Hippocampal formation (tissue), 2 donors: ENCODE measurements at regions not wholly inside any gene's neighbourhood (a gene's known extent, or its start where the extent isn't known, plus 50 kb on each side); places are given as distances from the start of the nearest gene placed in this dataset.
"Not testable (repeated sequence)": the region's sequence is repeated elsewhere in the genome, so short reads cannot be mapped to it uniquely, and the experiment has no call there.

Experiments used
- DNase-seq, 2 donors: peaks; one replicate each; lab custom pipeline; 2025; lab: John Stamatoyannopoulos, UW

- DNase-seq: no peak
Observed at GRCh38 chr4:132382243-132382642, 766.9 kb upstream of the PCDH10 start.

- no peak for DNase-seq
Observed at GRCh38 chr4:132383571-132384199, 765.4 kb upstream of the PCDH10 start.

- no peak for DNase-seq
Observed at GRCh38 chr4:132384709-132385108, 764.4 kb upstream of the PCDH10 start.

- DNase-seq: no peak
Observed at GRCh38 chr4:132386130-132386529, 763.0 kb upstream of the PCDH10 start.

GRCh38 chr4:132387060-132387459 lies 762.0 kb upstream of the PCDH10 start:
- DNase-seq: no peak

- no peak for DNase-seq
Observed at GRCh38 chr4:132395561-132395960, 753.5 kb upstream of the PCDH10 start.

- no peak for DNase-seq
Observed at GRCh38 chr4:132396636-132397035, 752.5 kb upstream of the PCDH10 start.

GRCh38 chr4:132417220-132417619 lies 731.9 kb upstream of the PCDH10 start:
- no peak for DNase-seq

GRCh38 chr4:132427125-132427524 lies 722.0 kb upstream of the PCDH10 start:
- DNase-seq: no peak

GRCh38 chr4:132437117-132437516 lies 712.0 kb upstream of the PCDH10 start:
- DNase-seq: no peak

GRCh38 chr4:132445386-132445785 lies 703.7 kb upstream of the PCDH10 start:
- no peak for DNase-seq

GRCh38 chr4:132457987-132458386 lies 691.1 kb upstream of the PCDH10 start:
- DNase-seq: not testable (repeated sequence)

GRCh38 chr4:132479543-132479942 lies 669.6 kb upstream of the PCDH10 start:
- DNase-seq: no peak

GRCh38 chr4:132488555-132488954 lies 660.5 kb upstream of the PCDH10 start:
- no peak for DNase-seq

GRCh38 chr4:132493476-132493875 lies 655.6 kb upstream of the PCDH10 start:
- DNase-seq: no peak

- not testable (repeated sequence) for DNase-seq
Observed at GRCh38 chr4:132495267-132495812, 653.8 kb upstream of the PCDH10 start.

- no peak for DNase-seq
Observed at GRCh38 chr4:132498215-132498614, 650.9 kb upstream of the PCDH10 start.

- no peak for DNase-seq
Observed at GRCh38 chr4:132502096-132502552, 647.0 kb upstream of the PCDH10 start.

GRCh38 chr4:132504438-132504837 lies 644.7 kb upstream of the PCDH10 start:
- DNase-seq: no peak

- DNase-seq: no peak
Observed at GRCh38 chr4:132506568-132506967, 642.5 kb upstream of the PCDH10 start.

- DNase-seq: no peak
Observed at GRCh38 chr4:132513491-132513890, 635.6 kb upstream of the PCDH10 start.

GRCh38 chr4:132526652-132527051 lies 622.4 kb upstream of the PCDH10 start:
- no peak for DNase-seq

GRCh38 chr4:132527817-132528216 lies 621.3 kb upstream of the PCDH10 start:
- DNase-seq: no peak

GRCh38 chr4:132530861-132531260 lies 618.2 kb upstream of the PCDH10 start:
- no peak for DNase-seq
